PFSK-1 (cell line): ENCODE measurements at regions not wholly inside any gene's neighbourhood (a gene's known extent, or its start where the extent isn't known, plus 50 kb on each side); places are given as distances from the start of the nearest gene placed in this dataset.

ENCODE experiments used
- FOXP2 ChIP-seq: optimal IDR thresholded peaks from 2 replicates; pipeline ENCODE3; 2011; ENCODE audit warnings: borderline replicate concordance, control low read depth, inconsistent platforms; ENCODE audit not compliant: insufficient read depth; ENCODE audit errors: extremely low read length, extremely low read depth
- POLR2AphosphoS5 ChIP-seq: IDR thresholded peaks from 2 replicates; pipeline ENCODE4 v1.6.1; 2012; ENCODE audit warnings: low read depth, mild to moderate bottlenecking, control low read depth, low read length, moderate library complexity
- REST ChIP-seq, 2 experiments: IDR thresholded peaks; 2 replicates each; pipeline versions ENCODE4 v1.6.1 to v1.8.0; 2011 to 2012; ENCODE audit warnings: low read depth in 2 of 2, low read length in 2 of 2, control low read depth in 1 of 2, inconsistent platforms in 1 of 2, mild to moderate bottlenecking in 1 of 2, moderate library complexity in 1 of 2; ENCODE audit not compliant: insufficient read depth in 1 of 2
- SIN3A ChIP-seq: IDR thresholded peaks from 2 replicates; pipeline ENCODE4 v1.6.1; 2012; ENCODE audit warnings: mild to moderate bottlenecking, low read length, moderate library complexity, borderline replicate concordance; ENCODE audit not compliant: insufficient read depth
- TAF1 ChIP-seq: IDR thresholded peaks from 2 replicates; pipeline ENCODE4 v1.6.1; 2012; ENCODE audit warnings: low read length, control low read depth, borderline replicate concordance; ENCODE audit not compliant: insufficient read depth

GRCh38 chr20:48052475-48052835, 267.2 kb upstream of the SULF2 start:
- TF ChIP-seq POLR2AphosphoS5, result no peak
- no peak for TF ChIP-seq REST (IDR thresholded peaks at IDR 0.05; ENCODE audit: insufficient read depth in 1 of 2, low read depth in 2 of 2, low read length in 2 of 2)
- TF ChIP-seq TAF1, result no peak
- no peak for TF ChIP-seq SIN3A
- no peak for TF ChIP-seq FOXP2
